Lower lobe of right lung (tissue), 2 donors: ENCODE measurements at regions not wholly inside any gene's neighbourhood (a gene's known extent, or its start where the extent isn't known, plus 50 kb on each side); places are given as distances from the start of the nearest gene placed in this dataset.
"Not testable (repeated sequence)": the region's sequence is repeated elsewhere in the genome, so short reads cannot be mapped to it uniquely, and the experiment has no call there.

Experiments used
- ATAC-seq, 2 donors: fragments of 200-7000 bp; cut with Tn5 transposase; one replicate each; pipeline ENCODE4 v1.9.1; 2020 to 2022; ENCODE audit warnings: mild to moderate bottlenecking in 2 of 2, moderate library complexity in 2 of 2
- DNase-seq: peaks from one replicate; pipeline ENCODE4 v3.0.0-alpha.2; 2020
- H3K27ac ChIP-seq: fragments of 200-600 bp; one replicate; pipeline ENCODE4 v1.8.0; 2022
- H3K27me3 ChIP-seq: fragments of 200-600 bp; one replicate; pipeline ENCODE4 v1.8.0; 2022; ENCODE audit warnings: low read depth
- H3K36me3 ChIP-seq: fragments of 200-600 bp; one replicate; pipeline ENCODE4 v1.8.0; 2022; ENCODE audit warnings: mild to moderate bottlenecking
- H3K4me1 ChIP-seq: fragments of 200-600 bp; one replicate; pipeline ENCODE4 v1.8.0; 2022
- H3K4me3 ChIP-seq: fragments of 200-600 bp; one replicate; pipeline ENCODE4 v1.8.0; 2022; ENCODE audit warnings: mild to moderate bottlenecking
- H3K9me3 ChIP-seq: fragments of 200-600 bp; one replicate; pipeline ENCODE4 v1.8.0; 2022
- intact Hi-C: fragments of 100-400 bp; cut with DNase I; formaldehyde crosslinking; loops from one replicate; pipeline ENCODE4 v1.11.0; 2022
- donor health status: DM: no; HTN: yes; CAD: no; lungs with severe emphysema.

DNA sequence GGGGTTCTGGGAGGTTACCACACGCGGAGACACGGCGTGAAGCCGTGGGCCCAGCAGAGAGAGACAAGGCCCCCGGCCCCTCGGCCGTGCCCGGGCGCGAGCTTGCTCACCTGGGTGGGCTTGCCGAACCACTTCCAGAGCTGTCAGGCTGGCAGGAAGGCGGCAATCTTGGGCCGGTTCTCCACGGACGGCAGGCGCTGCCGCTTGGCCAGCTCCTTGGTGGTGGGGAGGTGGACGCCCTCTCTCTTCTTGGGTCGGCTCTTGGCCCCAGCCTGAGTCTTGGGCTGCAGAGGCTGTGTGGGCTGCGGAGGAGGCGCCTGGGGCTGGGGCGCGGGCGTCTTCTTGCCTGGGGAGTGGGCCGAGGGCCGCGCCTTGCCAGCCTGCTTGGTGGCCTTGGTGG is 426.5 kb upstream of the ZNF722 start:
- ATAC-seq: peak; percentile 3 to 15
- intact Hi-C loops, H3K4me3 ChIP-seq, H3K36me3 ChIP-seq, H3K4me1 ChIP-seq, H3K27me3 ChIP-seq, H3K27ac ChIP-seq: not testable (repeated sequence)
- H3K9me3 ChIP-seq: peaks cover 15% of the 10 kb centered on the region
- peak; percentile 24 for DNase-seq

DNA sequence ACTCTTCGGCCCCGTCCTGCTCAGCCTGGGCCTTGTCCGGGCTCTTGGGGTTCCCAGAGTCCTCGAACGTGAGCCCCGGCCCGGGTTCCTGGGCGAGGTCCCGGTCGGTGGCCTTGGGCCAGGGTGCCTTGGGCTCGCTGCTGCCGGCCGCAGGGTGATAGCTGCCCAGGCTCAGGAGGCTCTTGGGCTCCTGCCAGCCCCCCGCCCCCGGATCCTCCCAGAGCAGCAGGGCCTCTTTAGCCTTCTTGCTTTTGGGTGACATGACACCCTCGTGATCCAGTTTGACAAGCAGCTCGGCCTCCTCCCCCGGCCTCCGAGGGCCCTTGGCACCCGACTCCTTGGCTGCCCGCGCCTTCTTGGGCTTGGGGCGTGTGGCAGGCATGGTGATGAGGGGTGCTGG is 425.7 kb upstream of the ZNF722 start:
- H3K4me3 ChIP-seq, intact Hi-C loops, H3K27ac ChIP-seq, H3K27me3 ChIP-seq, H3K4me1 ChIP-seq, ATAC-seq, H3K36me3 ChIP-seq: not testable (repeated sequence)
- DNase-seq: peak; percentile 41
- H3K9me3 ChIP-seq: peaks cover 22% of the 10 kb centered on the region

DNA sequence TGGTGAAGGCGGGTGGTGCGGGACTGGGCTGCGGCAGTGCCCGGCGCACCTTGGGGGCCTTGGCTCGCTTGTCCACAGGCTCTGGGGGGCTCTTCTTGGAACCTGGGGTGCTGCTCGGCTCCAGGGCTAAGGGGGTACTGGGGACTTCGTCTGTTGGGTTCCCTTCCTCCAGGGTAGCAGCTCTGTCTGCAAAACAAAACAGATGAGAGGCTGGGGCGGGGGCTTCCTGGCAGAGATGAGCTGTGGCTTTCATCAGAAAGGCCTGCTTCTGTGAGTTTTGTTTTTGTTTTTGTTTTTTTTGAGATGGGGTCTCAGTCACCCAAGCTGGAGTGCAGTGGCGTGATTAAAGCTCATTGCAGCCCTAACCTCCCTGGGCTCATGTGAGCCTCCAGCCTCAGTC is 425.2 kb upstream of the ZNF722 start:
- intact Hi-C loops, H3K4me3 ChIP-seq, H3K36me3 ChIP-seq, H3K27me3 ChIP-seq, H3K27ac ChIP-seq, ATAC-seq, H3K4me1 ChIP-seq: not testable (repeated sequence)
- peaks cover 23% of the 10 kb centered on the region for H3K9me3 ChIP-seq
- peak; percentile 10 for DNase-seq

DNA sequence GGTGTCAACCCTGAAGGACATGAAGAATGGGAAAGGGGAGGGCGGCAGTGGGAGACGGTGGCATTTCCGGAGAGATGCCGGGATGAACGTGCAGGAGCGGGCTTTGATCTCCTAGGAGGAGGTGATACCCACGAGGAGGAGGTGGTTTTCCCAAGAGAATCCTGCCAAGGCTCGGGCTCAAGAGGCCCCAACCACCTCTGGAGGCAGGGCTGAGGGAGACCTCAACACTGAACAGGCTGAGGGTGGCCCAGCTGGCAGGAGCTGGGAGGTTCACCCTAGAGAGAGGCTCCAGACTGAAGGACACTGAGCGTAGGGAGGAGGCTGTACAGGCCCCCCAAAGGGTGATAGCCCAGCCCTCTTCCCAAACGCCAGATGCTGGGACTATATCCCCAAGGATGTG is 422.2 kb upstream of the ZNF722 start:
- H3K27me3 ChIP-seq, H3K4me1 ChIP-seq, intact Hi-C loops, H3K27ac ChIP-seq, ATAC-seq, H3K4me3 ChIP-seq, H3K36me3 ChIP-seq: not testable (repeated sequence)
- peaks cover 34% of the 10 kb centered on the region for H3K9me3 ChIP-seq
- DNase-seq: peak; percentile 4

DNA sequence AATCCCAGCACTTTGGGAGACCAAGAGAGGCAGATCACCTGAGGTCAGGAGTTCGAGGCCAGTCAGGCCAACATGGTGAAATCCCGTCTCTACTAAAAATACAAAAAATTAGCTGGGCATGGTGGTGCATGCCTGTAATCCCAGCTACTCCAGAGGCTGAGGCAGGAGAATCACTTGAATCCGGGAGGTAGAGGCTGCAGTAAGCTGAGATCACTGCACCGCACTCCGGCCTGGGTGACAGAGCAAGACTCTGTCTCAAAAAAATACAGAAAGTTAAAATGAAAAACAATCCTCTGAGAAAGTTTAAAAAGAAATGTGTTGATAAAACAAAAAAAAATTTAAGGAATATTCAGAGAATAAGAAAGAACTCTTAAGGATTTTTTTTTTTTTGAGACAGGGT is 421.6 kb upstream of the ZNF722 start:
- H3K36me3 ChIP-seq, H3K27me3 ChIP-seq, H3K4me1 ChIP-seq, intact Hi-C loops, H3K27ac ChIP-seq, H3K4me3 ChIP-seq, ATAC-seq: not testable (repeated sequence)
- peaks cover 34% of the 10 kb centered on the region for H3K9me3 ChIP-seq
- DNase-seq: peak; percentile 33

DNA sequence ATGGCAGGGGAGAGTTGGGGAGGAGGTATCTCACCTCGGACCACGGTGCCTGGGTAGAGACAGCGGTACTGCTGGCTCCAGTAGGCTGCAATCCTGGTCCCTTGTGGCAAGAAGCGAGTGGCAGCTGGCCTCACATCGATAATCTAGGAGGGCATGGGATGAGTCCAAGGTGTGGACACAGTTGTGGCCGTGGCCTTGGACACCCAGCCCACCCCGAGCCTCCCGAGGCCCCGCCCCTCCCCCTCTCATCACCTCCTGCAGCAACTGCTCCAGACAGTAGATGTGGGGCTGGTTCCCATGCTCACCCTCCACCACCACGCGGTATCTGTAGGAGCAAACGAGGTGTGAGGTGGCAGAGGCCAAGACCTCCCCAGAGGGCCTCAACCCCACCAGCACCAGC is 418.6 kb upstream of the ZNF722 start:
- intact Hi-C loops, H3K4me3 ChIP-seq, H3K4me1 ChIP-seq, H3K27me3 ChIP-seq, H3K27ac ChIP-seq, H3K36me3 ChIP-seq: not testable (repeated sequence)
- ATAC-seq (peak in 1 of 2 donors; percentile 13), DNase-seq (peak; percentile 43)
- H3K9me3 ChIP-seq: peaks cover 34% of the 10 kb centered on the region

DNA sequence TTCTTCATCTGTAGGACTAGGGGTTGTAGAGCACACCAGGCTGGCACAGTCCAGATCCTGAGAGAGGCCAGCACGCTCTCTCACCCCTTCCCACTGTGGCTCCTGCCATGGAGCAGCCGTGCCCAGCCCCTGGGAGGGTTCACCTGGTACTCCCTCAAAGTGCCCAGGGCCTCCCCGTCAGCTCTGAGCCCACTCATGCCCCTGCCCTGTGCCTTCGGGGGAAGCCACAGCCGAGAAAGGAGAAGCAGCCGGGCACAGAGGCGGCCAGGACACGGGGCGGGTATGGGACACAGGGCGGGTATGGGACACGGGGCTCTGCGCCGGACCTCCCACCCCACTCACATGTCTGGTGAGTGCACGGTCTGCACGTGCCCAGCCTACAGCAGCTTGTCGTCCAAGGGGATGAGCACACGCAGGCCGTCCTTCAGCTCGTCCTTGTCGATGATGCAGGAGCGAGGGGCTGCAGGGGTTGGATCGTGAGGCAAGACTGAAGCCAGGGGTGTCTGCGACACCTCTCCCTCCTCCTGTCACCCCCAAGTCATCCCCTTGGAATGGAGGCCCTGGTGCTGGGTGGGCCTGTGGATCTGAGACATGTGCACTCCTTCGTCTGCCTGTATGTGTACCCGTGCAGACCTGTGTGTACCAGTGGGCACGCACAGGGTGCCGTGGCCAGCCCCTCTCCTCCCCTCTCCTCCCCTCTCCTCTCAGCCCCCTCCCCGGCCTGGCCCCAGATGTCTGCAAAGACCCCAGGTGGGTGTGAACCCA is 417.9 kb upstream of the ZNF722 start:
- H3K27ac ChIP-seq, H3K27me3 ChIP-seq, H3K36me3 ChIP-seq, H3K4me3 ChIP-seq, H3K4me1 ChIP-seq, intact Hi-C loops: not testable (repeated sequence)
- peaks cover 34% of the 10 kb centered on the region for H3K9me3 ChIP-seq
- peak; percentile 23 to 47 for ATAC-seq
- DNase-seq: peak; percentile 40

DNA sequence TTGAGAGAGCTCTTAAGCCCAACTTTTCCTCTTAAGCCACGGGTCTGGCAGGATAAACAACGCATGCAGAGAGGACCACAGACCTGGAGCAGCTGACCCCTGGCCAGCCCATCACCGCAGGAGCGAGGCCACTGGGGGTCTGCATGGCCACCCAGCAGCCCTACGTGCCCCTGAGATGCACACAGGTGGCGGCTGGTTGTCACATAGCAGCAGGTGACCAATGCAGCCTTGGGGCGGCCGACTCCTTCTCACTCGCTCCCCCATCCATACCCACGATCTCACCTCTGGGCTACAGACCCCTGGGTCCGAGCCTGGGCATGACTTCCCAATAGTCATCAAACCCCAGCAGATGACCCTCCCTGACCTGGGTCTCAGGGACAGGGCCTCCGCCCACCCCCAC is 415.9 kb upstream of the ZNF722 start:
- intact Hi-C loops, H3K4me3 ChIP-seq, H3K36me3 ChIP-seq, H3K27me3 ChIP-seq, H3K4me1 ChIP-seq, H3K27ac ChIP-seq, ATAC-seq: not testable (repeated sequence)
- peak; percentile 34 for DNase-seq
- peaks cover 19% of the 10 kb centered on the region for H3K9me3 ChIP-seq

DNA sequence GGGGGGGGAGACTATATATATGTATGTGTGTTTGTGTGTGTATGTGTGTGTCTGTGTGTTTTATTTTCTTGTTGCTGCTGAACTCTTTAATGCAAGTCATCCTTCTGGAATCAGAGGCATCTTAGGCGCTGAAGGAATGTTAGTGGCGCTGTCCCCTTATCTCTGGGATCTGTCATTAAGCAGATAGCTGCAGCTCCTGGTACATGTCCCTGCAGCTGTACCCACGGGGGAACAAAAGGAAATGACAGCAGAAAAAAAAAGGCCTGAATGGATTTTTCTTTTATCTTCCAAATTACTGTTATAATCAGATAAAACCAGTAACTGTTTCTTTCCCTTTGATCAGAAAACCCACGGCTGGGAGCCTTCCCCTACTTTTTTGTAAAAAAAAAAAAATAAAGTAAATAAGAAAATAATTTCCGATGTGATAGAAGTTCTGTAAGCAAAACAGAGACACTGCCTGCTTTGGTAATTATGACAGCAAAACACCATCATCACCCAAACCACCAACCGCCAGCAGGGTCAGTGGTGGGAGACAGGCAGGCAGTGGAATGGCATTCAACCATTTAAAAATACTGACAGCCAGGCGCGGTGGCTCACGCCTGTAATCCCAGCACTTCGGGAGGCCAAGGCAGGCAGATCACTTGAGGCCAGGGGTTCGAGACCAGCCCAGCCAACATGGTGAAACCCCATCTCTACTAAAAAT is 411.3 kb upstream of the ZNF722 start:
- H3K36me3 ChIP-seq, intact Hi-C loops, H3K4me3 ChIP-seq, H3K27ac ChIP-seq, H3K4me1 ChIP-seq, DNase-seq, H3K9me3 ChIP-seq, H3K27me3 ChIP-seq, ATAC-seq: not testable (repeated sequence)

DNA sequence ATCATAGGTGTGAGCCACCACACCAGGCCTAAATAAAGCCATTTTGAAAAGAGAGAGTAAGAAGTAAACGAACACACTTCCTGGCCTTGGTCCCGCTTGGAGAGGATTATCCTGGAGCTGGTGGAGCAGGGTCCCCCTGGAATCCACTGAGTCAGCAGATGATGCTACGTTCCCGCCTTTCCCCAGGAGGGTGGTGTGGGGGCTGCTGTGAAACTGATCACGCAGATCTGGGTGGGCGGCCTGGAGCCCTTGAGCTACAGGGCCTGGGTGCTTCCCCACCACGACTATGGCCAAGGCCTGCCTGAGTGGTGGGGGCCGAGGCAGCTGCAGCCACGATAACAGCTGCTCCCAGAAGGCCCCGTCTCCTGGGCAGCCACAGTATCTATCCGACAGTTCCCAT is 407.4 kb upstream of the ZNF722 start:
- intact Hi-C loops: not testable (repeated sequence)
- DNase-seq: peak; percentile 32

DNA sequence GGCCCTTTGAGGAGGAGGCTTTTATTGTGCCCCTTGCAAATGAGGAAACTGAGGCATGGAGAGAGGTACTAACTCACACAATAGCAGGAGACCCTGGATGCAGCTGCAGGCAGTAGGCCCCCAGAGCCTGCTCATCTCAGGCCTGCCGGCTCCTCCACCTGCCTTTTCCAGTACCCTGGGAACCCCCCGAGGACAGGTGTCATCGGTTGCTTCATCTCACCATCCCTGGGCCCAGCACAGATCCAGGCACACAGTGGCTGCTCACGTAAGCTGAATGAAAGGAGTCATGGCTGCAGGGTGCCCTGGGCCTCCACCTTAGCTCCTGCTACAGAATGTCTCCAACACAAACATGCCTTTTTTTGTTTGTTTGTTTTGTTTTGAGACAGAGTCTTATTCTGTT is 394.8 kb upstream of the ZNF722 start:
- intact Hi-C loops, H3K27me3 ChIP-seq, H3K9me3 ChIP-seq, H3K27ac ChIP-seq, H3K4me1 ChIP-seq, DNase-seq, H3K4me3 ChIP-seq, H3K36me3 ChIP-seq: not testable (repeated sequence)
- peak in 1 of 2 donors; percentile 54 for ATAC-seq

More for the DNA sequence above, 407.4 kb upstream of the ZNF722 start:
- peak; percentile 37 to 48 for ATAC-seq
- H3K9me3 ChIP-seq, H3K36me3 ChIP-seq, H3K4me3 ChIP-seq, H3K27me3 ChIP-seq, H3K4me1 ChIP-seq, H3K27ac ChIP-seq: not testable (repeated sequence)

DNA sequence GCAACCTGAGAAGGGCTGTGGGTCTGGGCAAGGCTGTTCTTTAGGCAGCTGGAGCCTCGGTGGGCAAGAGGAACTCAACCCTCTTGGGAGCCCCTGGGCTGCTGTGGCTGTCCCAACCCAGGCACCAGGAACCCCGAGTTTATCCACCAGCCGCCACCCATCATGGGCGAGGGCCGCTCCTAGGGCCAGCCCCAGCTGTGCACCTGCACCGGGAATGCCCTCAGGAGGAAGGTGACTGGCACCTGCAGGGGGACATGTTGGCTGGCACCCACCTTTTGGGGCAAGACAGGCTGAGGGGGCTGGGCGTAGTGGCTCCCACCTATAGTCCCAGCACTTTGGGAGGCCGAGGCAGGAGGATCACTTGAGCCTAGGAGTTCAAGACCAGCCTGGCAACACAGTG is 393.8 kb upstream of the ZNF722 start:
- H3K4me1 ChIP-seq, intact Hi-C loops, H3K9me3 ChIP-seq, ATAC-seq, H3K27ac ChIP-seq, H3K36me3 ChIP-seq, H3K4me3 ChIP-seq, H3K27me3 ChIP-seq: not testable (repeated sequence)
- DNase-seq: peak; percentile 13

DNA sequence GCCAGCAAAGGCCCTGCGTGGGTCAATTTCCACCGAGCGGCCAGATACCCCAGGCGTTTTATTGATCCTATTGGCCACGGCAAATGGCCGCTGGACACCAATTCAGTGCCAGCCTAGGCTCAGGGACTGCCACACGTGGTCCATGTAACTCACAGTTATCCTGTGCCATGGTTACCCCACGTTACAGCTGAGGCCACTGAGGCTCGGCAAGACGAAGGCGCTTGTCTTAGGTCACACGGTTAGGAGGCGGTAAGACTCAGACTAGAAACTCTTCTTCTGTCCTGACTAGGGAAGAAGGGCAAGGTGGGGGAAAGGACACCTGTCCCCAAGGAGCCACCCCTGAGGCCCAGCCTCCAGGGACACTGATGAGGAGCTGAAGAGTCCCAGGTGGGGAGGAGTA is 381.1 kb upstream of the ZNF722 start:
- peak in 1 of 2 donors; percentile 31 for ATAC-seq

DNA sequence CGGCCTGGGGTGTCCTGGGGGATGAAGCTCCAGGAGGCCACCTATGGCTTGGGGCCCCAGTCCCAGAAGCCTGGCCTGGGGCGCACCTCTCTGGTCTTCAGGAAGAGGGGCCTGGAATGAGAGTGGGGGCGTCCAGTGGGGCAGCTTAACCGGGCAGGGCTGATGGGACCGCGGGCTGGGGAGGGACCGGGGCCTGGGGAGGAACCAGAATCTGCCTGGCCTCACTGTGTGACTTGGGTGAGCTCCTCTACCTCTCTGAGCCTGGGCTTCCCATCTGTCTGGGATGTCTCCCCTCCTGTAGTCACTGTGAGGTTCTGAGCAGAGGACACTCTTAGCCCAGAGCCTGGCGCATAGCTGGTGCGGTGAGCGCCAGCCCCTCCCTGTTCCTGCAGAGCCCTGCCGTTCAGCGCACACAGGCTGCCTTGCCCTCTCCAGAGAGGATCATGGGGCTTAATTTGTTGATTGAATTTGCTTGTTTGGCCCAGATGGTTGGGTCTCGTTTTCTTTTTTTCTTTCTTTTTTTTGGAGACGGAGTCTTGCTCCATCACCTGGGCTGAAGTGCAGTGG is 378.4 kb upstream of the ZNF722 start:
- H3K4me3 ChIP-seq, H3K4me1 ChIP-seq, H3K27me3 ChIP-seq, intact Hi-C loops, H3K9me3 ChIP-seq, DNase-seq, H3K36me3 ChIP-seq, H3K27ac ChIP-seq: not testable (repeated sequence)
- peak; percentile 29 to 36 for ATAC-seq

More for the DNA sequence above, 381.1 kb upstream of the ZNF722 start:
- H3K4me1 ChIP-seq, H3K36me3 ChIP-seq, H3K9me3 ChIP-seq, H3K27me3 ChIP-seq, H3K27ac ChIP-seq, DNase-seq, H3K4me3 ChIP-seq, intact Hi-C loops: not testable (repeated sequence)
